DOHH2 (cell line): ENCODE measurements at regions not wholly inside any gene's neighbourhood (a gene's known extent, or its start where the extent isn't known, plus 50 kb on each side); places are given as distances from the start of the nearest gene placed in this dataset.

Experiments
- H3F3A ChIP-seq: fragments of 200-600 bp; sonication (generic), shearing (Covaris generic); 2 replicates; pipeline ENCODE4 v1.6.0; 2016; ENCODE audit warnings: antibody characterized with exemption, mild to moderate bottlenecking; ENCODE audit not compliant: control insufficient read depth, insufficient read depth
- H3K27ac ChIP-seq: fragments of 200-600 bp; sonication (generic); 2 replicates; pipeline ENCODE4 v1.5.1; 2014; ENCODE audit warnings: low read depth, mild to moderate bottlenecking, low read length, moderate library complexity
- H3K27me3 ChIP-seq: fragments of 200-600 bp; sonication (generic); 2 replicates; pipeline ENCODE4 v1.6.1; 2014; ENCODE audit warnings: mild to moderate bottlenecking, low read length, mixed read lengths; ENCODE audit not compliant: control insufficient read depth
- H3K36me3 ChIP-seq: fragments of 200-600 bp; sonication (generic); 2 replicates; pipeline ENCODE4 v1.6.1; 2014; ENCODE audit warnings: mild to moderate bottlenecking, low read length, moderate library complexity, mixed read lengths; ENCODE audit not compliant: control insufficient read depth
- H3K4me1 ChIP-seq: fragments of 200-600 bp; sonication (generic); 2 replicates; pipeline ENCODE4 v1.6.1; 2014; ENCODE audit warnings: mild to moderate bottlenecking, low read length, mixed read lengths; ENCODE audit not compliant: control insufficient read depth
- H3K4me2 ChIP-seq: fragments of 200-600 bp; sonication (generic); 2 replicates; pipeline ENCODE4 v1.6.0; 2014; ENCODE audit warnings: mild to moderate bottlenecking, low read length, moderate library complexity
- H3K4me3 ChIP-seq: fragments of 200-600 bp; sonication (generic); 2 replicates; pipeline ENCODE4 v1.5.1; 2014; ENCODE audit warnings: mild to moderate bottlenecking, low read length, mixed read lengths
- H3K79me2 ChIP-seq: fragments of 200-600 bp; sonication (generic); 2 replicates; pipeline ENCODE4 v1.6.1; 2014; ENCODE audit warnings: mild to moderate bottlenecking, low read length, mixed read lengths; ENCODE audit not compliant: control insufficient read depth
- H3K9me2 ChIP-seq: fragments of 200-600 bp; sonication (generic); replicated peaks from 2 replicates; pipeline ENCODE4 v1.6.1; 2014; ENCODE audit warnings: mild to moderate bottlenecking, low read length, mixed read lengths; ENCODE audit not compliant: control insufficient read depth
- H3K9me3 ChIP-seq: fragments of 200-600 bp; sonication (generic); 2 replicates; pipeline ENCODE4 v1.6.1; 2014; ENCODE audit warnings: antibody characterized with exemption, low read length, mixed read lengths; ENCODE audit not compliant: control insufficient read depth, insufficient read depth
- H4K20me1 ChIP-seq: fragments of 200-600 bp; sonication (generic); 2 replicates; pipeline ENCODE4 v1.6.0; 2014; ENCODE audit warnings: low read depth, mild to moderate bottlenecking, antibody characterized with exemption, low read length, moderate library complexity; ENCODE audit not compliant: control insufficient read depth, insufficient read depth
- CTCF ChIP-seq: fragments of 200-600 bp; sonication (generic); IDR thresholded peaks from one replicate; pipeline ENCODE4 v1.5.1; 2014; ENCODE audit warnings: antibody characterized with exemption, mild to moderate bottlenecking, low read depth, low read length; ENCODE audit not compliant: poor library complexity, severe bottlenecking
- EZH2phosphoT487 ChIP-seq: fragments of 200-600 bp; sonication (generic); IDR thresholded peaks from 2 replicates; pipeline ENCODE4 v1.6.1; 2017; ENCODE audit warnings: borderline replicate concordance, mild to moderate bottlenecking, antibody characterized with exemption, low read length, moderate library complexity, mixed read lengths

- Histone ChIP-seq H3K27me3 (no peaks in the 10 kb centered on the region), H3K36me3 (no peaks in the 10 kb centered on the region), H3K4me3 (no peak overlapping the region), H3K79me2 (no peaks in the 10 kb centered on the region), H3F3A (no peaks in the 10 kb centered on the region), H3K27ac (no peak overlapping the region), H4K20me1 (no peaks in the 10 kb centered on the region), H3K4me2 (no peak overlapping the region), H3K4me1 (no peaks in the 10 kb centered on the region), H3K9me3 (no peaks in the 10 kb centered on the region), H3K9me2 (no peaks in the 10 kb centered on the region; the same call in 1 of the 2 replicates)
- TF ChIP-seq CTCF: no peak
- no peak for TF ChIP-seq EZH2phosphoT487
Observed at GRCh38 chr4:173464481-173464880, 65.5 kb downstream of the HAND2 start.

GRCh38 chr4:173463816-173464215 is 64.9 kb upstream of the SCRG1 start:
- Histone ChIP-seq H3K4me2 (no peak overlapping the region), H3K36me3 (no peaks in the 10 kb centered on the region), H3K9me2 (no peaks in the 10 kb centered on the region; the same call in 1 of the 2 replicates), H3K4me1 (no peaks in the 10 kb centered on the region), H3K9me3 (no peaks in the 10 kb centered on the region), H3F3A (no peaks in the 10 kb centered on the region), H3K79me2 (no peaks in the 10 kb centered on the region), H3K27ac (no peak overlapping the region), H3K27me3 (no peaks in the 10 kb centered on the region), H4K20me1 (no peaks in the 10 kb centered on the region), H3K4me3 (no peak overlapping the region)
- TF ChIP-seq EZH2phosphoT487: no peak
- no peak for TF ChIP-seq CTCF

- Histone ChIP-seq H3K27ac (no peak overlapping the region), H3K9me3 (no peaks in the 10 kb centered on the region), H3K9me2 (no peaks in the 10 kb centered on the region; the same call in 1 of the 2 replicates), H3K79me2 (no peaks in the 10 kb centered on the region), H3K36me3 (no peaks in the 10 kb centered on the region), H4K20me1 (no peaks in the 10 kb centered on the region), H3K4me3 (no peak overlapping the region), H3K27me3 (no peaks in the 10 kb centered on the region), H3F3A (no peaks in the 10 kb centered on the region), H3K4me1 (0 out of 2 replicates have a peak, but pooled peaks cover 4% of the 10 kb centered on the region), H3K4me2 (no peak overlapping the region)
- no peak for TF ChIP-seq CTCF
- TF ChIP-seq EZH2phosphoT487: no peak
Observed at GRCh38 chr4:173461170-173461569, 62.3 kb upstream of the SCRG1 start.
